Nephron progenitor cell (in vitro differentiated cells): ENCODE measurements at regions not wholly inside any gene's neighbourhood (a gene's known extent, or its start where the extent isn't known, plus 50 kb on each side); places are given as distances from the start of the nearest gene placed in this dataset.
"Not testable (repeated sequence)": the region's sequence is repeated elsewhere in the genome, so short reads cannot be mapped to it uniquely, and the experiment has no call there.

Experiments used
- DNase-seq: peaks from one replicate; pipeline ENCODE4 v3.0.0; 2021
- H3K27ac Mint-ChIP-seq: 2 replicates; pipeline ENCODE4 v1.8.0; 2021; ENCODE audit warnings: mild to moderate bottlenecking, moderate library complexity, mixed read lengths
- H3K27me3 Mint-ChIP-seq: 2 replicates; pipeline ENCODE4 v1.8.0; 2021; ENCODE audit warnings: mild to moderate bottlenecking, low read depth, mixed read lengths; ENCODE audit not compliant: poor library complexity
- H3K36me3 Mint-ChIP-seq: 2 replicates; pipeline ENCODE4 v1.8.0; 2021; ENCODE audit warnings: low read depth, mixed read lengths
- H3K4me1 Mint-ChIP-seq: 2 replicates; pipeline ENCODE4 v1.8.0; 2021; ENCODE audit warnings: mixed read lengths
- H3K4me3 Mint-ChIP-seq: 2 replicates; pipeline ENCODE4 v1.8.0; 2021; ENCODE audit warnings: mild to moderate bottlenecking, moderate library complexity, mixed read lengths
- H3K9me3 Mint-ChIP-seq: 2 replicates; pipeline ENCODE4 v1.8.0; 2021; ENCODE audit warnings: mild to moderate bottlenecking, moderate library complexity, mixed read lengths
- TF ChIP-seq, protein P1 (sequence below): fragments of 200-600 bp; sonication (generic); IDR thresholded peaks from 2 replicates; pipeline ENCODE4 v1.5.0; 2021; ENCODE audit warnings: antibody characterized with exemption

GRCh38 chr5:89676634-89677033 lies 732.9 kb downstream of the CETN3 start:
- no peak overlapping the region for H3K4me3 Mint-ChIP-seq
- H3K9me3 Mint-ChIP-seq, result no peaks in the 10 kb centered on the region
- DNase-seq, result no peak
- H3K4me1 Mint-ChIP-seq, result no peaks in the 10 kb centered on the region
- no peak overlapping the region for H3K27ac Mint-ChIP-seq
- no peaks in the 10 kb centered on the region for H3K36me3 Mint-ChIP-seq
- TF ChIP-seq, protein P1, sequence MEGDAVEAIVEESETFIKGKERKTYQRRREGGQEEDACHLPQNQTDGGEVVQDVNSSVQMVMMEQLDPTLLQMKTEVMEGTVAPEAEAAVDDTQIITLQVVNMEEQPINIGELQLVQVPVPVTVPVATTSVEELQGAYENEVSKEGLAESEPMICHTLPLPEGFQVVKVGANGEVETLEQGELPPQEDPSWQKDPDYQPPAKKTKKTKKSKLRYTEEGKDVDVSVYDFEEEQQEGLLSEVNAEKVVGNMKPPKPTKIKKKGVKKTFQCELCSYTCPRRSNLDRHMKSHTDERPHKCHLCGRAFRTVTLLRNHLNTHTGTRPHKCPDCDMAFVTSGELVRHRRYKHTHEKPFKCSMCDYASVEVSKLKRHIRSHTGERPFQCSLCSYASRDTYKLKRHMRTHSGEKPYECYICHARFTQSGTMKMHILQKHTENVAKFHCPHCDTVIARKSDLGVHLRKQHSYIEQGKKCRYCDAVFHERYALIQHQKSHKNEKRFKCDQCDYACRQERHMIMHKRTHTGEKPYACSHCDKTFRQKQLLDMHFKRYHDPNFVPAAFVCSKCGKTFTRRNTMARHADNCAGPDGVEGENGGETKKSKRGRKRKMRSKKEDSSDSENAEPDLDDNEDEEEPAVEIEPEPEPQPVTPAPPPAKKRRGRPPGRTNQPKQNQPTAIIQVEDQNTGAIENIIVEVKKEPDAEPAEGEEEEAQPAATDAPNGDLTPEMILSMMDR, result no peak
- peaks cover 4% of the 10 kb centered on the region for H3K27me3 Mint-ChIP-seq

GRCh38 chr5:89673019-89673418 lies 736.5 kb downstream of the CETN3 start:
- H3K4me3 Mint-ChIP-seq, result no peak overlapping the region
- H3K27me3 Mint-ChIP-seq, result no peaks in the 10 kb centered on the region
- no peak for DNase-seq
- TF ChIP-seq, protein P1, result no peak
- no peaks in the 10 kb centered on the region for H3K36me3 Mint-ChIP-seq
- H3K27ac Mint-ChIP-seq, result no peak overlapping the region
- H3K9me3 Mint-ChIP-seq, result no peaks in the 10 kb centered on the region
- H3K4me1 Mint-ChIP-seq, result no peaks in the 10 kb centered on the region

DNA sequence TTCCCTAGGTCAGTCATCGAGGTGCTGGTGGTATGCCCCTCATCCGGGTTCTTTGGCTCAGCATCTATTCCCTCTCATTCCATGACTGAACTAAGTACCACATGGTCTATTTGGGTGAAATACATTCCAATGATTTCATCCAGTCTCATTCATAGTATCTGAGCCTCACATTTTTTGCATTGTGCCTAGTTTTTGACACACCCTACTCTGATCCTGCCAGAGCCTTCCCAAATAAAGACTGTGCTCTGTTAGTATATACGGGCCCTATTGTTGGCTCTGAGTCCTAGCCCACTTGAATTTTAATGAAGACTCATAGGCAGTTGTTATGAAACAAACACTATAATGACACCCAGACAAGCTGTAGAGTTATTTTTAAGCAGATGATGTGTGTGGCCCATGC lies 740.7 kb downstream of the CETN3 start:
- Mint-ChIP-seq H3K36me3 (peaks cover 7% of the 10 kb centered on the region), H3K4me1 (no peaks in the 10 kb centered on the region), H3K4me3 (no peak overlapping the region), H3K9me3 (peaks cover 16% of the 10 kb centered on the region), H3K27me3 (no peaks in the 10 kb centered on the region), H3K27ac (no peak overlapping the region)
- DNase-seq, result no peak
- TF ChIP-seq, protein P1, result no peak

DNA sequence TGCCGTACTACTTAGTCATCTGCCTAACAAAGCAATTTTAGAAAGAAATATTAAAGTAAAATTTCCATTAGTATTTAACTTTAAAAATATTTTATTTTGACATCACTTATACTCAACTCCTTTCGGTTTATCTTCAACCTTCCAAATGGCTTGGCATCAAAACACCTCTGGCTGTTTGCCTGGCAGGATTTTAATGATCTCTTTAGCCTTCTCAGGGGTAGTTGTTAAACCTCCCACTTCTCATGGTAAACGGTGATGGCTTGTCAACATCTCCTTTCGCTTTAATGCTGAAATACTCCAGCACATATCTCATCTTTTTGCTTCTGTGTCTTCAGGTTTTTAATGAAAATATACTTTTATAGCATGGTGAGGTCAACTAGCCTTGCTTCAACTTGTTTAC lies 747.1 kb downstream of the CETN3 start:
- TF ChIP-seq, protein P1, result no peak
- Mint-ChIP-seq H3K27me3 (no peaks in the 10 kb centered on the region), H3K4me3 (no peak overlapping the region), H3K4me1 (no peaks in the 10 kb centered on the region), H3K36me3 (peaks cover 7% of the 10 kb centered on the region), H3K9me3 (peaks cover 16% of the 10 kb centered on the region), H3K27ac (no peak overlapping the region)
- DNase-seq, result no peak

DNA sequence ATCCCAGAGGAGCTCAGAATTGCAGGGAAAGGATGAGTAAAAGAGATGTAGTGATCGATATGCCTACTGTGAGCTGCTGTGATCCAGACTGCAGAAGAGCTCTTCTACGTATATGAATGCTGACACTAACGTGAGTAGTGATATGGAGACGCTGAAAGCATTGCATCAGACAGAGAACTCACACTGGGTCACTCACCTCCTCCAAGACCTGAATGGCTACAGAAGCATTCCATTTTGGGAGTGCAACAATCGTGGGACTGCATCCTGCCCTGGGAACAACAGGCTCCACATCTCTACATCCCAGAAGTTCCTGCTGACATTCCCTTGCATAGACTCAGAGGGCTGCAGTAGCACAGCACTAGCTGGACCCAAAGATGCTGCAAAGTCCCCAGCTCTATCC lies 755.9 kb upstream of the MEF2C start:
- DNase-seq, result no peak
- Mint-ChIP-seq H3K4me3 (no peak overlapping the region), H3K27ac (no peak overlapping the region), H3K4me1 (no peaks in the 10 kb centered on the region), H3K27me3 (peaks cover 5% of the 10 kb centered on the region), H3K9me3 (peaks cover 22% of the 10 kb centered on the region), H3K36me3 (no peaks in the 10 kb centered on the region)
- TF ChIP-seq, protein P1, result no peak

DNA sequence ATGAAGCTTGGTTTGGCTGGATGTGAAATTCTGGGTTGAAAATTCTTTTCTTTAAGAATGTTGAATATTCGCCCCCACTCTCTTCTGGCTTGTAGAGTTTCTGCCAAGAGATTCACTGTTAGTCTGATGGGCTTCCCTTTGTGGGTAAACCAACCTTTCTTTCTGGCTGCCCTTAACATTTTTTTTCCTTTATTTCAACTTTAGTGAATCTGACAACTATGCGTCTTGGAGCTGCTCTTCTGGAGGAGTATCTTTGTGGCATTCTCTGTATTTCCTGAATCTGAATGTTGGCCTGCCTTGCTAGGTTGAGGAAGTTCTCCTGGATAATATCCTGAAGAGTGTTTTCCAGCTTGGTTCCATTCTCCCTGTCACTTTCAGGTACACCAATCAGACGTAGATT lies 751.2 kb upstream of the MEF2C start:
- not testable (repeated sequence) for H3K27ac Mint-ChIP-seq, H3K4me3 Mint-ChIP-seq, DNase-seq, H3K36me3 Mint-ChIP-seq, H3K4me1 Mint-ChIP-seq, H3K27me3 Mint-ChIP-seq
- peaks cover 46% of the 10 kb centered on the region for H3K9me3 Mint-ChIP-seq

DNA sequence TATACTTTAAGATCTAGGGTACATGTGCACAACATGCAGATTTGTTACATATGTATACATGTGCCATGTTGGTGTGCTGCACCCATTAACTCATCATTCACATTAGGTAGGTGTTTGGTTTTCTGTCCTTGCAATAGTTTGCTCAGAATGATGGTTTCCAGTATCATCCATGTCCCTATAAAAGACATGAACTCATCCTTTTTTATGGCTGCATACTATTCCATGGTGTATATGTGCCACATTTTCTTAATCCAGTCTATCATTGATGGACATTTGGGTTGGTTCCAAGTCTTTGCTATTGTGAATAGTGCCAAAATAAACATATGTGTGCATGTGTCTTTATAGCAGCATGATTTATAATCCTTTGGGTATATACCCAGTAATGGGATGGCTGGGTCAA lies 747.1 kb upstream of the MEF2C start:
- not testable (repeated sequence) for H3K4me3 Mint-ChIP-seq, H3K27me3 Mint-ChIP-seq, H3K36me3 Mint-ChIP-seq, DNase-seq, H3K27ac Mint-ChIP-seq, H3K4me1 Mint-ChIP-seq
- peaks cover 41% of the 10 kb centered on the region for H3K9me3 Mint-ChIP-seq
